ENCODE measurements at regions not wholly inside any gene's neighbourhood (a gene's known extent, or its start where the extent isn't known, plus 50 kb on each side); places are given as distances from the start of the nearest gene placed in this dataset.

- Histone ChIP-seq H4K20me1 (replicated peaks; ENCODE audit: control insufficient read depth, insufficient read depth, low read length) (no peaks in the 10 kb centered on the region), H3K4me3 (no peak overlapping the region), H3K79me2 (ENCODE audit: control insufficient read depth, insufficient read depth, low read length) (no peaks in the 10 kb centered on the region), H3K4me1 (replicated peaks in 1 of 2; ENCODE audit: control insufficient read depth in 2 of 2, insufficient read depth in 2 of 2, low read length in 2 of 2) (peaks cover 0 to 16% of the 10 kb centered on the region in 2 experiments; a peak in 3 of 5 replicates), H3K9me3 (replicated peaks; ENCODE audit: control insufficient read depth, insufficient read depth, low read depth, low read length) (no peaks in the 10 kb centered on the region), H3K9me1 (ENCODE audit: control insufficient read depth, insufficient read depth, low read length) (no peaks in the 10 kb centered on the region), H3K36me3 (ENCODE audit: control insufficient read depth, insufficient read depth, low read length) (no peaks in the 10 kb centered on the region), H3K4me2 (ENCODE audit: insufficient read depth, low read length) (no peak overlapping the region), H3K9ac (ENCODE audit: insufficient read depth in 1 of 2, low read depth in 2 of 2, low read length in 2 of 2) (no peak overlapping the region), H3K27me3 (ENCODE audit: control insufficient read depth in 2 of 2, insufficient read depth in 2 of 2, low read length in 2 of 2) (no peaks in the 10 kb centered on the region), H3K27ac (ENCODE audit: extremely low read depth, low read depth, low read length) (no peak overlapping the region), H2AFZ (ENCODE audit: low read depth, low read length) (peak overlapping the region; percentile 45; the same call in 1 of the 2 replicates)
- BruUV-seq (replicated peaks) = no TSS peak
- intact Hi-C loops (cut with micrococcal nuclease) = no loop called here
- peak; percentile 20 to 66 (median 30) for DNase-seq (ENCODE audit: extremely low read depth in 1 of 4, low spot score in 3 of 4)
- TF ChIP-seq PKNOX1 (IDR thresholded peaks at IDR 0.05) = peak; percentile 64
- TF ChIP-seq TCF7 (IDR thresholded peaks at IDR 0.05; ENCODE audit: borderline replicate concordance) = no peak
- 0 out of 2 replicates have a peak, but pooled peaks have one; percentile 21 for TF ChIP-seq SOX6 (IDR thresholded peaks at IDR 0.05)
- TF ChIP-seq ZNF140 (CRISPR knock-in tag; IDR thresholded peaks at IDR 0.05) = no peak
- TF ChIP-seq ARID1B (IDR thresholded peaks at IDR 0.05) = 0 out of 2 replicates have a peak, but pooled peaks have one; percentile 11
- TF ChIP-seq MEIS2 (IDR thresholded peaks at IDR 0.05; ENCODE audit: partially characterized antibody) = peak; percentile 68
- TF ChIP-seq TCF3 (CRISPR knock-in tag; IDR thresholded peaks at IDR 0.05) = 0 out of 2 replicates have a peak, but pooled peaks have one; percentile 10
- no peak for TF ChIP-seq SIN3A (IDR thresholded peaks at IDR 0.05; ENCODE audit: borderline replicate concordance in 2 of 2, control insufficient read depth in 1 of 2, low read depth in 2 of 2, low read length in 2 of 2)
- 0 out of 2 replicates have a peak, but pooled peaks have one; percentile 5 for TF ChIP-seq CBFA2T3 (IDR thresholded peaks at IDR 0.05)
- TF ChIP-seq VEZF1 (CRISPR knock-in tag; IDR thresholded peaks at IDR 0.05) = peak; percentile 48
- TF ChIP-seq PBX2 (CRISPR knock-in tag; IDR thresholded peaks at IDR 0.05; ENCODE audit: low read depth) = no peak
- peak; percentile 62 for TF ChIP-seq PBX2 (tag; conservative IDR thresholded peaks at IDR 0.05; ENCODE audit: low read depth)
- peak; percentile 25; the same call in 1 of the 2 replicates for TF ChIP-seq ZNF740 (CRISPR knock-in tag; IDR thresholded peaks at IDR 0.05)
- no peak for TF ChIP-seq ZNF740 (tag; IDR thresholded peaks at IDR 0.05)
- TF ChIP-seq ZBTB7A (IDR thresholded peaks at IDR 0.05; ENCODE audit: borderline replicate concordance, control insufficient read depth, low read depth, low read length) = 0 out of 2 replicates have a peak, but pooled peaks have one; percentile 16
- POLR2A ChIA-PET = no interaction called here
- FAIRE-seq = peak; percentile 60
- CTCF ChIA-PET (ENCODE audit: low intra/inter-chr PET ratio) = no interaction called here
- in situ Hi-C loops (cut with MboI) = no loop called here
- peak; percentile 76 for ATAC-seq
- WGBS (ENCODE audit: insufficient coverage, low coverage, missing lambda C conversion rate) = 12% methylated on average over 14 of the region's 18 CpGs
These were observed 160.6 kb downstream of the BCOR start for GRCh38 chrX:39936886-39937770.
